GM18873 (cell line): ENCODE measurements at regions not wholly inside any gene's neighbourhood (a gene's known extent, or its start where the extent isn't known, plus 50 kb on each side); places are given as distances from the start of the nearest gene placed in this dataset.

Source experiments
- ATAC-seq: cut with Tn5 transposase; IDR thresholded peaks from one replicate; pipeline ENCODE4 v1.9.1; 2021; ENCODE audit warnings: mild to moderate bottlenecking, moderate library complexity, moderate number of reproducible peaks; ENCODE audit not compliant: unreplicated experiment, low FRiP score

DNA sequence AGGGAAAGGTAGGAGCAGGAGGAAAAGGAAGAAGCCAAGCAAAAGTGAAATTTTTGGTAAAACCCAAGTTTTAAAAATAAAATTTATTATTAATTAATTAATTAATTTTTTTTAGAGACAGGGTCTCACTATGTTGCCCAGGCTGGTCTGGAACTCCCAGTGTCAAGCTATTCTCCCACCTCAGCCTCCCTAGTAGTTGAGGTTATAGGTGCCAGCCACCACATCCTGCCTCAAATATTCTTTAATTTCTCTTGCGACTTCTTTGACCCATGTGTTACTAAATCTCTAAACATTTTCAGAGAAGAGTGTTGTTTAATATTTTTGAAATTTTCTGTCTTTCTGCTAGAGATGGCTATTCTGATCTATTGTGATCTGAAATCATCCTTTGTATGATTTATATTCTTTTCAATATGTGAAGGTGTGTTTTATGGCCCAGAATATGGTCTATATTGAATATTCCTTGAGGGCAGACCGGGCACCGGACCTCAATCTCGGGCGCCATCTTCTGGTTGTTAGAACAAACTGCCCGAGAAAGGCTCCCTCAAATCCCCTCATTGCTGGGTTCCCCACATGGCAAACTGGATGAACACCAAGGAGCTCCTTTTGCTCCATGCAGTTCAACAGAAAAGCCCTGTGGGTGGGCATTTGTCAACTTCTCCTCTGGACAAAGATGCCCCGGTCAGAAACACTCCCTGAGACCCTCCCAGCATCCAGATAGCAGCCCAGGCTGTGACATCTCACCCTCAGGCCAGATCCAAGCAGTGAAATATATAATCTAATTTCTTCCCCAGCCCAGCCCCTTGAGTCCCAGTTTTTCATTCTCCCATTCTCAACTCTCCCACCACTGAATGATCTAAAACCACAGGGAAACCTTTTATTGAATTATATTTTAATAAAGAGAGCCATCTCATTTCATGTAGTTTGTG is 110.5 kb downstream of the ASCL4 start:
- no peak for ATAC-seq

DNA sequence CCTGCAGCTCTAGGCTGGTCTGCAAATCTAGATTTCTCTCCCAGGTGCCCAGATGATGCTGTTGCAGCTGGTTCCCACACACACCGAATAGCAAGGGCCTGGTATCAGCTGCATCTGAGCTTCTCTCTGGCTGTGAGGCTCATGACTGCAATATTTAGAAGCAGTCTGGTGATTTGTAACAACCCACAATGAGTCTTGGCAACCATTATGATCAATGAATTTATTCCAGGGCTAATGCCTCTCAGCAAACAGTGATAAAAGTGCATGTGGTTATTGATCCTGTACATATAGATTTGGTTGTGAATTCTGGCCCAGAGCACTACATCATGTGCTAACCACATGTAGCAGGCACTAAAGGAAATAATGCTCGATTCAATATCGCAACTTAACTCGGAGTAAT is 114.3 kb downstream of the ASCL4 start:
- ATAC-seq, result no peak

DNA sequence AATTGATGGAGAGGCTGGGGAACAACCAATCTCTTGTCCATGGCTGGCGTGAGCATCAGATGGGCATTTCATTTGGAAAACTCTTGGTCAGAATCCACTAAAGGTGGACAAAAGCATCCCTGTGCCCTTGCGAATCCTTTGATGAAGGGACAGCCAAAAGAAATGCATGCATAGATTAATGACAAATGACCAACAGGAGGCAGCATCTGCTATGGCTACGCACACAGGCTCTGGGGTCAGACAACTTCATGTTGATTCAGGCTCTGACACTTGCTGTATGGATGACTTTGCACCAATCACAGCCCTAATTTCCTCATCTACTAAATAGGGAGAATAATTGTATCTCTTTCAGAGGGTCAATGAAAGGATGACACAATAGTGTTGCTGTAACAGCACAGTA is 117.5 kb downstream of the ASCL4 start:
- ATAC-seq, result no peak

DNA sequence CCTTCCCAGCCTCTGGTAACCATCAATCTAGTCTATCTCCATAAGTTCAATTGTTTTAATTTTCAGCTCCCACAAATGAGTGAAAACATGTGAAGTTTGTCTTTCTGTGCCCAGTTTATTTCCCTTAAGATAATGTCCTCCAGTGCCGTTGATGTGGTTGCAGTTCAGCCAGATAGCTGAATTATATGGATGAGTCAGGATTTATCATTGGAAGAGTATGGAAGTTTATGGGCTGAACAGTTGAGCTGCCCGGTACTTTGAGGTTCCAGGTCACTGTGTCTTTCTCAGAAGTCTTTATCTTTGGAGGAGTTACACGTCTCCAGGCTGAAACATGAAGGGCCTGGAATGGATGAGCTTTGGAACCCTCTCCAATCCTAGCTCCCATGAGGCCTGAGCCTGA is 120.1 kb downstream of the ASCL4 start:
- no peak for ATAC-seq

DNA sequence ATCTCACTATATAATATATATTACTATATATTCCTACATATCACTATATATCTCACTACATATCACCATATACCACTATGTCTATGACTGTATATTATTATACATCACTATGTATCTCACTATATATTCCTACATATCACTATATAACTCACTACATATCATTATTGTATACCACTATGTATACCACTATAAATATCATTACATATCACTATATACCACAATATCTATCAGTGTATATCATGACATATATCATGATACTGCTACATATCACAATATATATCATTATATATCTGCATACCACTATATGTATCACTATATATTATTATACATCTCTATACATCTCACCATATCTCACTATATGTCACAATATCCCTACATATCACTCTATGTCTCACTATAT is 121.5 kb downstream of the ASCL4 start:
- ATAC-seq, result no peak

DNA sequence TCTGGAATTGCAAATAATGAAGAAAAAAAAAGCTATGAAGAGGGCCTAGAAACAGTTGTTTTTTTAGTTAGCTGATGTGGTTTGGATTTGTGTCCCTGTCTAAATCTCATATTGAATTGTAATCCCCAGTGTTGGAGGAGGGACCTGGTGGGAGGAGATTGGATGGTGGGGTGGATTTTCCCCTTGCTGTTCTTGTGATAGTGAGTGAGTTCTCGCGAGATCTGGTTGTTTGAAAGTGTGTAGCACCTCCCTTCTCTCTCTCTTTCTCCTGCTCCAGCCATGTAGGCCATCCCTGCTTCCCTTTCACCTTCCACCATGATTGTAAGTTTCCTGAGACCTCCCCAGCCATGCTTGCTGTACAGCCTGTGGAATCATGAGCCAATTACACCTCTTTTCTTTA is 126.1 kb downstream of the ASCL4 start:
- no peak for ATAC-seq

DNA sequence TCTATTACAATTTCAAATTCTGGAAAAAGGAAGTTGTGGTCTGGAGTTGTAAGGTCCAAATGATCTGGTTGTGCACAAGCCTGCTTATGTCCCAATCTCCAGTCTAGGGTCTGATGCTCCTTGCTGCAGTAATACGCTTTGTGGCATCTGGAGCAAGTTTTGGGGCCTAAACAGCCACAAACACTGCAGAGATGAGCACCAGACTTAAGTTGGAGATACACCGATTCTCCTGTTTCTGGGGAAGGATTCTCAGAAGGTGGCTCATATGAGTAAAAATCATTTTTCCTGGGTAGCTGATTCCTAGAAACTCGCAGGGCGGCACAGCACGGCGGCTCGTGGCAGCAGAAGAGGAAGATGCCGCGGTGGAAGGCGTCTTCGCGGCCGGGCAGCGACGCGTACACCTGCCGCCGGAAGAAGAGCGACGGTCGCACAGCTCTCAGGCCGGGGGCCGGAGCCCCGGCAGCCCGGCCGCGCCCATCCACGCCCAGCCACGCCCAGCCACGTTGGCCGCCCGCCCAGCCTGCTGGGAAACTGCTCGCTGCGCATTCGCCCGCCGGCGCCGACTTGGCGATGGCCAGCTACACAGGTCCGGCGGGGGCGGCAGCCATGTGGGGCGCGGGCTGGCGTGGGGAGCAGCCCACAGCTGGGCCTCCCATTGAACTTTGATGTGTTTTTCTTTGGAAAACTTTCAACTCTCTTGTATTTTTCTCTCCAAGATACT is 129.0 kb downstream of the ASCL4 start:
- ATAC-seq, result peak; percentile 76

DNA sequence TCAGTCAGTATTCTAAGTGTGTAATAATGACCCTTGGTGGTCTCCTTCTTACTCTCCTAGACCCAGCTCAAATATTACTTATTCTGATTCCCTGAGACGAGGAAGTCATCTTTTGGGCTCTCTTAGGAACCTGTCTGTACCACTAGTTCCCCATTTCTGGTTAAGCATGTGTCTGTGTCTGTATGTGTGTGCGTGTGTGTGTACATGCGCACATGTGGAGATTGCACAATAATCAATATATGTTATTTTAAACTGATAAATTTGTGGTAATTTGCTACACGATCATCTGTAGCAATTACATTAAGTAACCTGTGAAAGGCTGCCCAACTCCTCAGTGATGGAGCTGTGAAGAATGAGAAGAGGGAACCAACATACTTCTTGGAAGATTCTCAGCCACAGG is 132.2 kb downstream of the ASCL4 start:
- ATAC-seq, result no peak

DNA sequence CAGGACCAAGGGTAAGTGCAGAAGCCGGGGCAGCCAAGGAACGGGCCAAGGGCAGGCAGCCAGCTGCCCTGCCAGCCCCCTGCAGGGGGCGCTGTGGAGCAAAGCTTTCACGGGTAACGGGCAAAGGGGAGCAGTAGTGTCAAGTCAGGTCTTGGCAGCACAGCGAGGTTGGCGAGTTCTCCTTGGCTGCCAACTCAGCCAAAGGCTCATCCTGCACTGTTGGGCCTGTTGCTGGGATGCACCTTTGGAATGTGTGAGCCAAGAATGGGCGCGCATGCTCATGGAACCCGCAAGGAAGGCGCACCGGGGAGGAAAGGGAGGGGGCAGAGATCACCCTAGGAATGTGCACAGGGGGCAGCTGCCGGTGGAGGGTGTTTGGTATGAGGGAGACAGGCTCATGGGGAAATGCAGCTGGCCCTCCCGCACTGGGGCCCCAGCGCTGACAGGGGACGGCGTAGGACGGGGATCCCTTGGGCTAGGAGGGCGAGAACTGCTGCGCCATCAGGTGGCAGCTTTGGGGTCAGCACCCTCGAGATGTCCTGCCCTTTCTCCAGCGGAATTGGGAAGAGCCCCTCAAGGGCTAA is 138.0 kb downstream of the ASCL4 start:
- no peak for ATAC-seq

DNA sequence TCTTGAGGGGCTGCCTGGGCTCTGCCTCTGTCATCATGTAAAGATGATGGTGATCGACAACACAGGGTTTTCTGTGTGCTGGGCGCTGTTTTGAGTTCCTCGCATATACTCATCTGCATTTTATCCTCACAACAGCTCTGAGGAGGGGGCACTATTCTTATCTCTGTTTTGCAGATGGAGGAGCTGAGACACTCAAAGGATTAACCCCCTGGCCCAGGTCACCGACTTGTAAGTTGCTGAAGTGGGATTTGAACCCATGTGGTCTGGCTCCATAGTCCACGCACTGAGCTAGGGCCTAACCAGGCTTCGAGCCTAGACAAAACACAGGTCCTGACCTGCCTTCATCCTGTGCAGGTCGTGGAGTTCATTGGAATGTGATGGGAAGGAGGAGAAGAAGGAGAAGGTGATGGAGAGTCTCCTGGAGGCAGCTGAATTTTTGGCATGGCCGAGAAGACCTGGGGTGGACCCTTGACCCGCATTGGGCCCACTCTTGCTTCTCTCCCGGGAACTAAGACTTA is 140.0 kb downstream of the ASCL4 start:
- ATAC-seq, result no peak

DNA sequence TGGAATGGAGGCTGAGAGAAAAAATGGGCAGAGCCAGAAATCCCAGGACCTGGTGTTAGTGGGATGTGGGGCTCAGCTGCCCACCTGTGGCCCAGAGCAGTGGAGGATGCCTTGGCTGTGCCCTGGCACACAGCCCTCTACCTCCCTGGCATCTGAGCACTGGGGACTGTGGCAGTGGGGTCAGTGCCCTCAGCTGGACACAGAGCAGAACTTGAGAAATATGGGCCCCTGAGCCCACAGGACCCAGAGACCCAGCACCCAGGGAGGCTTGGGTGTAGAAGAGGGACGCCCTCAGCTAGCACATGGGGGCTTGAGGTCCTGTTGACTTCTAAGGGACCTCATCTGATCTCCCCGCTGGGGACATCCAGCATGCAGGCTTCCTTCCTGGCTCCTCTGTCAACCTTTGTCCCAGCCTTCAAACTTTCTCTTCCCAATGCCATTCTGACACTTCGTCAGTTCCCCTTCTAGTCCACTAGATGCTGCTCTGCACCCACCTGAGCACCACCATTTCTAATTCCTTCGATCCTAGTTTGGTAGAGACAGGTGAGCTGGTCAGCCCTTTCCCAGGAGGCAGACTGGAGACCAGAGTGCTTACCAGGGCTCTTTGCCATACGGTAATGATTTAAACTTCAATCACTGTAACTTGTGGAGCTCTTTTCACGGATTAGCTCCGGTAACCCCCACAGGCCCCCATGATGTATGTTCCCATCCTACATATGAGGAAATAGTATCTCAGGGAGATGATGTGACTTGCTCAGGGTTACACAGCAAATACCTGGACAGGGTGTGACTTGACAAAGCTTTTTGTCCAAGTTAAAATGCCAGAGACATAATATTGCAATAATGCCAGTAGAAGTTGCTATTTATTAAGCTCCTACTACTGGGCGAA is 143.7 kb downstream of the ASCL4 start:
- no peak for ATAC-seq

DNA sequence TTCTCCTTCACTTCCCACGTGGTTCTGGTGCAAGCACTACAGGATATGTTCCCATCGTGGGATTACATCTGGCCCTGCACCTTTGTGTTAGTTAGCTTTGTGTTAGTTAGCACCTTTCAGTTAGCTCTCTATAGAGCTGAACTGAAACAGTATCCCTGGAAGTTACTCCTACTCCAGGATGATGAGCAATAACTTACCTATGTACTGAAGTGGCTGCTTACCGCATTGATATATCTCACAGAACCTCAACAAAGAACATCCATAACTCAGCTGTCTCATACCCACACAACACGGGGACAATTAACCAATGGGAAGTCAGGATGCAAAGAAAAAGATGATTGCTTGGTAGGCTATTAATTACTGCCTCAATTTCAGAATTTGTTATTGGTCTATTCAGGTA is 146.6 kb downstream of the ASCL4 start:
- ATAC-seq, result no peak

DNA sequence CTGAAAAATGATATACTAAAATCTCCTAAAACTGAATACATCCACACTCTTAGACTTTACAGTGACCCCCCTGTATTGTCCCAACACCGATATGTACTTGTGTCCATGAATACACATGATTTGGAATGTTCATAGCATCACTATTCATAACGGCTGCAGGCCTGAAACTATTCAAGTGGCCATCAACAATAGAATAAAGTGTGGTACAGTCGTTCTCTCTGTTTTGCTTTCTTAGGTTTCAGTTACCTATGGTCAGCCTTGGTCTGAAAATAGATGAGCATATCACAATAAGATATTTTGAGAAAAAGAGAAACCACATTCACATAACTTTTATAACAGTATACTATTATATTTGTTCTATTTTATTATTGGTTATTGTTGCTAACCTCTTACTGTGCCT is 150.6 kb downstream of the ASCL4 start:
- ATAC-seq, result no peak

DNA sequence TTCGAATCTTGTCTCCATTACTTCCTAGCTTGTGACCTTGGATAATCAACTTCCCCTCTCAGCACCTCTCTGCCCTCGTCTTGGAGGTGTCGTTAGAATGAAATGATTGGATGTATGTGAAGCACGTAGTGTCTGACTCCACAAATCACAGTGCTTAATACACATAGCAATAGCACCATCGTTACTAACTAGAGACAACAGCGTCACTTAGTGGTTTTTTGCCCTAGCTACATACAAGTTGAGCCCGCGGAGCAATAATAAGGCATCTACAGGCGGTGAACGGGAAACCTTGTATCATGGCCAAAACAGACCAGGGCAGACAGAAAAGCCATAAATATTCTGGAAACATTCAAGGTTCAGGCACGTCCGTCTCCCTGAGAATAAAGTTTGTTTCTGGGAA is 154.9 kb downstream of the ASCL4 start:
- no peak for ATAC-seq

DNA sequence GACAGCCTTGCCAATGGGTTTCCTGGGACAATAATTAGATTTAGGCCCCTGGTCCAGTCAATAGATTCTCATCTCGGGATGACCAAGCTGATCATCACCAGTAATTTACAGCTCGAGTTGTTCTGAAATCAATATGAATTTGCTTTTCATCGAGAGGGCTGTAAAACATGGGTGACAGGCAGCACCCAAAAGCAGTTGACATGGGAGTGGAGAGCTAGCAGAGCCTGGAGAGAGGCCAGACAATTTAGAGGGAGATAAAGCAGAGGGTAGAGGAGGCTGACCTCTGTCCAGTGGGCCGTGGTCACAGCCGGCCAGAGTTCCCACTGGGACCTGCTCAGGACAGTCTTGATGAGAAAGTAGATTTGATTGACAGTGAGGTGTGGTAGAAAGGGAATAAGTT is 157.3 kb downstream of the ASCL4 start:
- no peak for ATAC-seq

DNA sequence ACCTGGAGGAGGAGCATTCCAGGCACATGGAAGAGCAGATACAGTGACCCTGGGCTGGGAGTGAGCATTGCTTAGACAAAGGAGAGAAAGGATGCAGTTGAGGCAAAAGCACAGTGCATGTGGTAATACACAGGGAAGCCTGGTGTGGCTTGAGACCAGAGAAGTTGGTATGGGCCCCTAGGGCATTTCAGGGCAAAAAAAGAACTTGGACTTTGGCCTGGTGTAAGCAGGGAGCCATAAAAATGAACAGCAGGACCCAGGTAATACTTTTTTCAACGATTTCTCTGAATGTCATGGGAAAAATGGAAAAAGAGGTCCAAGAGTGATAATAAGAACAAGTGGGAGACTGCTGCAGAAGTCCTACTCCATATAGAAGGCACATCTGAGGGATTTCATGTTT is 163.9 kb downstream of the ASCL4 start:
- no peak for ATAC-seq

DNA sequence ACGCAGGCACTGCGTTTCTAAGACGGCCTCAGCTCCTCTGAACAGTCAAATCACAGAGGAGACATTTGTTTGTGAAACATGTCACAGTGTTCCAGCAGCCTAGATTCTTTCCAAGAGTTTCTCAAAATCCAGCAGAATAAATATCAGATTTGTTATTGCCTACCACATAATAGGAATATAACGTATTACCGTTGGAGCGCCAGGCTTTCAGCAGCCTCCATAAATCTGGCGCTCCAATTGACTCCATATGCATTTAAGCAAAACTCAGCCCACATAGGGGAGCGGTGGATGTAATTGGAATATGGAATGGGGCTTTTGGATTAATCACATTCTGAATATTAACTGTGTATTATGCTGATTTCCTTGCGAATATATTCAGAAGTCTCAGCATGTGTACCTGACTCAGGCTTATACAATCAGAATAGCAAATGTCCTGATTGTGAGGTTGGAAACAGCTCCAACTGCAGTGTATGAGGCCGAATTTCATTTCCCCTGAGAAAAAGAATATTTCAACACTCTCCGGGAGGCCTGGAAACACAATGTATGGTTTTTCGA is 174.0 kb downstream of the ASCL4 start:
- no peak for ATAC-seq

DNA sequence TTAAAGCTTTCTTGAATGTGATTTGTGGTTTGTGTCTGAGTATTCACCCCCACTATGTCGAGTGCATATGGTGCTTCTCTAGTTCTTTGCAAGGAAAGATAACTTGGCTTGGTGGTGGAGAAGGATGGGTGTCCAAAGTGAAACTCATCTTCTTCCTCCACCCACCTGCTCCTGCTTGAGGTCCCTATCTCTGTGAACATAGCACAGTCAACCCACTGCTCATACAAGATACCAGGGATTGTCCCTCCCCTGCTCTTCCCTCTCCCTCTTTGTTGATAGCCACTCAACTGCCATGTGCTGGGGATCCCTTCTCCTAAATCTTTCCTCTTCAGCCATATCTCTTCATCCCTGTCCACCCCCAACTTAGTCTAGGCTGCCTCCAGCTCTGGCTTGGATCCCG is 176.5 kb downstream of the ASCL4 start:
- ATAC-seq, result no peak

DNA sequence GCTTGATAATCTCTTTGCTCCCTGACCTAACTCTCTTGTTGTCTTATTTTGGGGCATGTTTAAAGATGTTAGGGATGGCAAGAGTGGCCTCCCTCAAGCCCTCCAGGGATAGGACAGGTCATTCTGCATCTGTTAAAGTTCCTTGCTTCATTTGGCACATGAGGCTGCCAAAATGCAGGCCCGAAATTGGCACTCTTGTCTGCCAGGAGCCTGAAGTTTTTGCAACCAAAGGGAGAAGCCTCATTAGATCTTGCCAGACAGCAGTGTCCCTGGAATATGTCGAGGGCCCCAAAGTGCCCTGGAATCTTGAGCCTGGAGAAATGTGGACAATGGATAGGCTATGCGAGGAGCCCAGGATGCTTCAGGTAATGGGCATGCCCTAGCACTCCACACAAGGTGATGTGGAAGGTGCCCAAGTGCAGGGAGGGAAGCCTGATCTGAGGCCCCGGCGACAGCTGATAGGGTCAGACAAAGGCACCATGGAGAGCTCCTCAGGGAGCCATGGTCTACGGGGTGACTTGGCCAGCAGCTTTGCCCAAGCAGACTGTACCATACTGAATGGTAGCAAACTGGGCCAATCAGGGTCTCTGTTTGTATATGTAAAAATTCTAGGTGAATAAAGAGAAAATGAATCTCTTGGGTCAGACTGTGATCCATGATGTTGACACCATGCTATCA is 173.0 kb upstream of the WSCD2 start:
- no peak for ATAC-seq
